Fibroblast of lung (primary cell): ENCODE measurements at regions not wholly inside any gene's neighbourhood (a gene's known extent, or its start where the extent isn't known, plus 50 kb on each side); places are given as distances from the start of the nearest gene placed in this dataset.

Source experiments
- CTCF ChIP-seq, 2 donors: IDR thresholded peaks in 1 of 2; conservative IDR thresholded peaks in 1 of 2; 1 replicate in 1 of 2; 2 replicates in 1 of 2; pipeline ENCODE4 v1.5.1; 2011 to 2012; ENCODE audit warnings: low read length in 2 of 2, control low read depth in 1 of 2, inconsistent platforms in 1 of 2, low read depth in 1 of 2, mild to moderate bottlenecking in 1 of 2
- EZH2 ChIP-seq: IDR thresholded peaks from 2 replicates; pipeline ENCODE4 v1.5.1; 2012; ENCODE audit warnings: low read length, control low read depth, mild to moderate bottlenecking; ENCODE audit errors: missing control alignments

DNA sequence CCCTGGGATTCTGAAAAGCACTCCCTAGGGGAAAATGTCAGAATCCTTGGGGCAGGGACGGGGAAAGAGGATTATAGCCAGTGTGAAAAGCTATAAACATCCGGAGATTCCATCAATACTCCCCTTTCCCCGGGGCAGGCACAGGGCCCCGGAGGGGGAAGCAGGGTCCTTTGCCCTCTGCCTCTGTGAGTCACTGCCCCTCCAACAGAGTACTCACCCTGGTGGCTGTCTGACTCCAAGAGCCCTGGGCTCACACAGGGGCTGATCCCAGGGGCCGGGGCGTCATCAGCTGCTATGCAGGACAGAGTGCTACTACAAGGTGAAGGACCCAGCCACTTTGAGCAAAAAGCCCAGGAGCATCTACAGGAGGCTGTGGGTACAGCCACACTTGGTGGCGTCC lies 133.0 kb upstream of the PRR20G start:
- TF ChIP-seq CTCF (conservative IDR thresholded peaks at IDR 0.05 in 1 of 2, IDR thresholded peaks at IDR 0.05 in 1 of 2; ENCODE audit: low read depth in 1 of 2, low read length in 2 of 2): no peak
- no peak for TF ChIP-seq EZH2
